SU-DHL-6 (cell line): ENCODE measurements at regions not wholly inside any gene's neighbourhood (a gene's known extent, or its start where the extent isn't known, plus 50 kb on each side); places are given as distances from the start of the nearest gene placed in this dataset.
A peak's percentile ranks its signal among the peaks of the same experiment; 100 is the strongest.

Experiments used
- H2AFZ ChIP-seq: fragments of 200-600 bp; sonication (generic); 2 replicates; pipeline ENCODE4 v1.6.1; 2014; ENCODE audit warnings: low read depth, mild to moderate bottlenecking, moderate library complexity, mixed read lengths, antibody characterized with exemption, low read length; ENCODE audit not compliant: severe bottlenecking
- H3F3A ChIP-seq: fragments of 200-600 bp; shearing (Covaris generic); 2 replicates; pipeline ENCODE4 v1.6.0; 2016; ENCODE audit warnings: antibody characterized with exemption, mild to moderate bottlenecking; ENCODE audit not compliant: insufficient read depth
- H3K27ac ChIP-seq: fragments of 200-600 bp; sonication (generic); 2 replicates; pipeline ENCODE4 v1.5.1; 2016; ENCODE audit warnings: low read depth, mild to moderate bottlenecking, low read length, moderate library complexity, mixed read lengths
- H3K27me3 ChIP-seq: fragments of 200-600 bp; sonication (generic), shearing (Covaris generic); 2 replicates; pipeline ENCODE4 v1.6.0; 2014; ENCODE audit warnings: mild to moderate bottlenecking, low read length
- H3K36me3 ChIP-seq: fragments of 200-600 bp; sonication (generic); 2 replicates; pipeline ENCODE4 v1.6.1; 2014; ENCODE audit warnings: mild to moderate bottlenecking, low read length, mixed read lengths
- H3K4me2 ChIP-seq: fragments of 300-600, 200-600 bp; shearing (Covaris generic), sonication (generic); 2 replicates; pipeline ENCODE4 v1.6.0; 2014; ENCODE audit warnings: low read length, low read depth, mild to moderate bottlenecking; ENCODE audit not compliant: poor library complexity, severe bottlenecking
- H3K4me3 ChIP-seq: fragments of 200-600 bp; sonication (generic); 2 replicates; pipeline ENCODE4 v1.5.1; 2014; ENCODE audit warnings: antibody characterized with exemption, low read length, mild to moderate bottlenecking, mixed read lengths; ENCODE audit not compliant: insufficient read depth, poor library complexity, severe bottlenecking
- H3K79me2 ChIP-seq: fragments of 200-600 bp; sonication (generic); 2 replicates; pipeline ENCODE4 v1.6.1; 2014; ENCODE audit warnings: mild to moderate bottlenecking, low read length, moderate library complexity; ENCODE audit not compliant: insufficient read depth
- H3K9ac ChIP-seq: fragments of 200-600 bp; sonication (generic); 2 replicates; pipeline ENCODE4 v1.7.0; 2014; ENCODE audit warnings: mild to moderate bottlenecking, low read length
- H3K9me2 ChIP-seq: fragments of 200-600 bp; sonication (generic); replicated peaks from 2 replicates; pipeline ENCODE4 v1.6.1; 2014; ENCODE audit warnings: low read length; ENCODE audit not compliant: insufficient read depth
- H3K9me3 ChIP-seq: fragments of 200-600 bp; sonication (generic); 2 replicates; pipeline ENCODE4 v1.6.1; 2014; ENCODE audit warnings: low read length, mixed read lengths; ENCODE audit not compliant: insufficient read depth
- H4K20me1 ChIP-seq: fragments of 200-600 bp; sonication (generic); 2 replicates; pipeline ENCODE4 v1.6.1; 2014; ENCODE audit warnings: low read depth, mild to moderate bottlenecking, antibody characterized with exemption, low read length, moderate library complexity, mixed read lengths
- EZH2phosphoT487 ChIP-seq: fragments of 200-600 bp; sonication (generic), shearing (Covaris generic); conservative IDR thresholded peaks from 2 replicates; pipeline ENCODE4 v1.6.1; 2018; ENCODE audit warnings: mild to moderate bottlenecking, antibody characterized with exemption, low read length, moderate library complexity, mixed read lengths
- TF ChIP-seq, protein P1 (sequence below): fragments of 200-600 bp; sonication (generic); IDR thresholded peaks from one replicate; pipeline ENCODE4 v1.5.1; 2017; ENCODE audit warnings: antibody characterized with exemption, mild to moderate bottlenecking, low read length, moderate library complexity; ENCODE audit not compliant: insufficient read depth, poor library complexity, severe bottlenecking

DNA sequence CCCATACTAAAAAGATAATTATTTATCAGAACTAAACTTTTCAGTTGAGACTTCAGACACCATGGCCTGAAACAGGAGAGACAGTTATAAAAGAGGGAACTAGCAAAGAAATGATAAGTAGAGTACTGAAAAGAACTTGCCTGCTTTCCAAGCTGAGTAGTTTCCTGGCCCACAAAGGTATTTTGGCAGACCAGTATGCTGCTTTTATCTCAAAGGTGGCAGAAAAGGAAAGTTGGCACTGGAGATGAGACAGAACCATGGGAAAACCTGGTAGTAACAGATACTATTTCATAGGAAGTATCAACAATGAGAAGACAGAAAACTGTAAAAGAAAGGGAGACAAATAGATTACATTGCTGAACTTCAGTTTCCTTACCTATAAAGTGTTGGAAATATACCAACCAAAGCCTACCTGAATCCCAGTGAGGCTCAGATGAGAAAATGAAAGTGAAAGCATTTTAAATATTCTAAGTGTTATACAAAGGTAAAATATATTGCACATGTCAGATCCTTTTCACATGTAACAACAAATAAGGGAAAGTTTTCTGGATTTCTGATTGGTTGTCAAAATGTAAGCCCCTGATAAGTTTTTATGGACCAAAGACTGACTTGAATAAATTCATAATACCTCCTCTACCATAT is 155.3 kb upstream of the FSCB start:
- no peak for TF ChIP-seq EZH2phosphoT487
- TF ChIP-seq, protein P1, sequence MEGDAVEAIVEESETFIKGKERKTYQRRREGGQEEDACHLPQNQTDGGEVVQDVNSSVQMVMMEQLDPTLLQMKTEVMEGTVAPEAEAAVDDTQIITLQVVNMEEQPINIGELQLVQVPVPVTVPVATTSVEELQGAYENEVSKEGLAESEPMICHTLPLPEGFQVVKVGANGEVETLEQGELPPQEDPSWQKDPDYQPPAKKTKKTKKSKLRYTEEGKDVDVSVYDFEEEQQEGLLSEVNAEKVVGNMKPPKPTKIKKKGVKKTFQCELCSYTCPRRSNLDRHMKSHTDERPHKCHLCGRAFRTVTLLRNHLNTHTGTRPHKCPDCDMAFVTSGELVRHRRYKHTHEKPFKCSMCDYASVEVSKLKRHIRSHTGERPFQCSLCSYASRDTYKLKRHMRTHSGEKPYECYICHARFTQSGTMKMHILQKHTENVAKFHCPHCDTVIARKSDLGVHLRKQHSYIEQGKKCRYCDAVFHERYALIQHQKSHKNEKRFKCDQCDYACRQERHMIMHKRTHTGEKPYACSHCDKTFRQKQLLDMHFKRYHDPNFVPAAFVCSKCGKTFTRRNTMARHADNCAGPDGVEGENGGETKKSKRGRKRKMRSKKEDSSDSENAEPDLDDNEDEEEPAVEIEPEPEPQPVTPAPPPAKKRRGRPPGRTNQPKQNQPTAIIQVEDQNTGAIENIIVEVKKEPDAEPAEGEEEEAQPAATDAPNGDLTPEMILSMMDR: no peak
- Histone ChIP-seq H3K27ac (no peak overlapping the region), H3F3A (no peaks in the 10 kb centered on the region), H3K79me2 (no peaks in the 10 kb centered on the region), H4K20me1 (no peaks in the 10 kb centered on the region), H3K4me2 (no peak overlapping the region), H3K9me2 (no peaks in the 10 kb centered on the region), H2AFZ (peak overlapping the region; percentile 14), H3K9me3 (no peaks in the 10 kb centered on the region), H3K36me3 (no peaks in the 10 kb centered on the region), H3K27me3 (no peaks in the 10 kb centered on the region), H3K9ac (no peak overlapping the region), H3K4me3 (no peak overlapping the region)

DNA sequence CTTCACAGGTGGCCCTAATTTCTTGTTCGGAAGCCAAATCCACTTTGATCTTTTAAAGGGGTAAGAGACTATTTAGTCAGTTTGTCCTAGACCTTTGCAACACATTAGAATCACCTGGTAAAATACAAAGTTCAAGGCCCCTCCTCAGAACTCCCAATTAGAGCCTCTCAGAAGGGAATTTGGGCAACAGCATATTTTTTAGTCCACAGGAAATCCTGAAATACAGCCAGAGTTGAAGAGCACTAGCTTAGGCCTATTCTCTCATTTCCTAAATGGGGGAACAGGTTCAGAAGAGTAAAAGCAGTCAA is 151.3 kb upstream of the FSCB start:
- Histone ChIP-seq H4K20me1 (no peaks in the 10 kb centered on the region), H3K79me2 (no peaks in the 10 kb centered on the region), H3K9me3 (no peaks in the 10 kb centered on the region), H3K27ac (no peak overlapping the region), H3K9ac (no peak overlapping the region), H3K9me2 (no peaks in the 10 kb centered on the region), H2AFZ (no peak overlapping the region), H3K36me3 (no peaks in the 10 kb centered on the region), H3K4me2 (no peak overlapping the region), H3K4me3 (no peak overlapping the region), H3F3A (no peaks in the 10 kb centered on the region), H3K27me3 (no peaks in the 10 kb centered on the region)
- no peak for TF ChIP-seq EZH2phosphoT487
- TF ChIP-seq, protein P1: no peak

DNA sequence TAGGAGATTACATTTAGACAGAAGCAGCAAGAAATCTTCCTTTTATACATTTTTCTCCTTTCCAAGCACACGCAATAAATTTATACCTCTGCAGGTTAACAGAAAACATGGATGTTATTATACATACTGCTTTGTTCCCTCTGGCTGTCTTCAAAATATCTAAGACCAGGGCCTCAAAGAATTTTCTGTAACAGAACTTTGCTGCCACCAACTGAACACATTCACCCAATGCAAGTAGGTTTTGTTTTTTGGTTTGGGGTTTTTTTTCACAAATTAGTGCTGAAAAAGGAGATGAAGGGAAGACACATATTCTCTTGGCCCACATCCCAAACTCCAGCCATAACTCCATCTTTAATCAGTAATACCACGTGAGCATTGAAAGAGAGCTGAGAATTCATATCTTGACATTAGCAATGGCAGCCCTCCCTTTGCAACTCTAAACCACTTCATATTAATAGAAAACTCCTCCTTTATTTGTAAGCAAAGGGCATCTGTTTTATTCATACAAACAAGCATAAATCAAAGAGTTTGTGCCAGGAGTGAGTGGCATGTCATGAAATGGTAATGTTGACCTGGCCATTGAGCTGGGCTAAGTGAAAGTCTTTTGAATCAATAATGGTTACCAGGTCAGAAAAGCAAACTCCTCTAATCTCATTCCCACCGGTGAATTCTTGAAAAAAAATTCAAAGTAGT is 150.8 kb upstream of the FSCB start:
- Histone ChIP-seq H3K9me3 (no peaks in the 10 kb centered on the region), H3K79me2 (no peaks in the 10 kb centered on the region), H3K36me3 (no peaks in the 10 kb centered on the region), H4K20me1 (no peaks in the 10 kb centered on the region), H3K4me2 (no peak overlapping the region), H3K9me2 (no peaks in the 10 kb centered on the region), H2AFZ (no peak overlapping the region), H3K27ac (no peak overlapping the region), H3K27me3 (no peaks in the 10 kb centered on the region), H3K4me3 (no peak overlapping the region), H3K9ac (no peak overlapping the region), H3F3A (no peaks in the 10 kb centered on the region)
- TF ChIP-seq EZH2phosphoT487: no peak
- TF ChIP-seq, protein P1: peak; percentile 29
